Type B pancreatic cell (in vitro differentiated cells): ENCODE measurements at regions not wholly inside any gene's neighbourhood (a gene's known extent, or its start where the extent isn't known, plus 50 kb on each side); places are given as distances from the start of the nearest gene placed in this dataset.

ENCODE experiments used
- DNase-seq: peaks from one replicate; pipeline ENCODE4 v3.0.0; 2021; ENCODE audit warnings: mixed read lengths; ENCODE audit not compliant: unreplicated experiment; ENCODE audit errors: extremely low spot score
- H3K27ac Mint-ChIP-seq: 2 replicates; pipeline ENCODE4 v1.8.0; 2021; ENCODE audit warnings: mild to moderate bottlenecking, mixed read lengths
- H3K27me3 Mint-ChIP-seq: 2 replicates; pipeline ENCODE4 v1.8.0; 2021; ENCODE audit warnings: mixed read lengths
- H3K36me3 Mint-ChIP-seq: 2 replicates; pipeline ENCODE4 v1.8.0; 2021; ENCODE audit warnings: mixed read lengths
- H3K4me1 Mint-ChIP-seq: one replicate; pipeline ENCODE4 v1.8.0; 2021; ENCODE audit warnings: mixed read lengths; ENCODE audit not compliant: unreplicated experiment
- H3K4me3 Mint-ChIP-seq: 2 replicates; pipeline ENCODE4 v1.8.0; 2021; ENCODE audit warnings: mild to moderate bottlenecking, mixed read lengths
- H3K9me3 Mint-ChIP-seq: 2 replicates; pipeline ENCODE4 v1.8.0; 2021; ENCODE audit warnings: mixed read lengths
- TF ChIP-seq, protein P1 (sequence below): fragments of 200-600 bp; sonication (generic); conservative IDR thresholded peaks from 2 replicates; pipeline ENCODE4 v1.5.0; 2021; ENCODE audit warnings: antibody characterized with exemption, mild to moderate bottlenecking

DNA sequence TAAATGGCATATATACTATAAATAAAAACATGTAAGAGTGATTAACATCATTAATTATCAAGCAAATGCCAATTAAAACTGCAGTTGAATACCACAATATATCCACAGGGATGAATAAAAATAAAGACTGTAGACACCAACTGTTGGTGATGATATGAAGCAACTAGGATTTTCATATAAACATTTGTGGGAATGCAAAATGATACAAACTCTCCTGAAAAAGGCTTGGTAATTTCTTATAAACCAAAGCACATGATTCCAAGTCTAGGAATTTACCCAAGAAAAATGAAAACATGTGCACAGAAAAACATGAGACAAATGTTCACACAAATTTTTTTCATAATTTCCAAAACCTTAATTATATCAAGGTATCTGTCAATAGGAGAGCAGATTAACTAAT lies 448.1 kb downstream of the ETV1 start:
- Mint-ChIP-seq H3K9me3 (no peaks in the 10 kb centered on the region), H3K4me3 (no peak overlapping the region), H3K27me3 (no peaks in the 10 kb centered on the region), H3K36me3 (no peaks in the 10 kb centered on the region), H3K4me1 (no peaks in the 10 kb centered on the region), H3K27ac (no peak overlapping the region)
- TF ChIP-seq, protein P1, sequence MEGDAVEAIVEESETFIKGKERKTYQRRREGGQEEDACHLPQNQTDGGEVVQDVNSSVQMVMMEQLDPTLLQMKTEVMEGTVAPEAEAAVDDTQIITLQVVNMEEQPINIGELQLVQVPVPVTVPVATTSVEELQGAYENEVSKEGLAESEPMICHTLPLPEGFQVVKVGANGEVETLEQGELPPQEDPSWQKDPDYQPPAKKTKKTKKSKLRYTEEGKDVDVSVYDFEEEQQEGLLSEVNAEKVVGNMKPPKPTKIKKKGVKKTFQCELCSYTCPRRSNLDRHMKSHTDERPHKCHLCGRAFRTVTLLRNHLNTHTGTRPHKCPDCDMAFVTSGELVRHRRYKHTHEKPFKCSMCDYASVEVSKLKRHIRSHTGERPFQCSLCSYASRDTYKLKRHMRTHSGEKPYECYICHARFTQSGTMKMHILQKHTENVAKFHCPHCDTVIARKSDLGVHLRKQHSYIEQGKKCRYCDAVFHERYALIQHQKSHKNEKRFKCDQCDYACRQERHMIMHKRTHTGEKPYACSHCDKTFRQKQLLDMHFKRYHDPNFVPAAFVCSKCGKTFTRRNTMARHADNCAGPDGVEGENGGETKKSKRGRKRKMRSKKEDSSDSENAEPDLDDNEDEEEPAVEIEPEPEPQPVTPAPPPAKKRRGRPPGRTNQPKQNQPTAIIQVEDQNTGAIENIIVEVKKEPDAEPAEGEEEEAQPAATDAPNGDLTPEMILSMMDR: no peak
- DNase-seq: no peak

- no peaks in the 10 kb centered on the region for H3K36me3 Mint-ChIP-seq
- no peak overlapping the region for H3K4me3 Mint-ChIP-seq
- H3K9me3 Mint-ChIP-seq: no peaks in the 10 kb centered on the region
- no peak overlapping the region for H3K27ac Mint-ChIP-seq
- TF ChIP-seq, protein P1: no peak
- H3K4me1 Mint-ChIP-seq: no peaks in the 10 kb centered on the region
- DNase-seq: no peak
- no peaks in the 10 kb centered on the region for H3K27me3 Mint-ChIP-seq
These were observed 447.0 kb downstream of the ETV1 start for GRCh38 chr7:13542451-13542850.

DNA sequence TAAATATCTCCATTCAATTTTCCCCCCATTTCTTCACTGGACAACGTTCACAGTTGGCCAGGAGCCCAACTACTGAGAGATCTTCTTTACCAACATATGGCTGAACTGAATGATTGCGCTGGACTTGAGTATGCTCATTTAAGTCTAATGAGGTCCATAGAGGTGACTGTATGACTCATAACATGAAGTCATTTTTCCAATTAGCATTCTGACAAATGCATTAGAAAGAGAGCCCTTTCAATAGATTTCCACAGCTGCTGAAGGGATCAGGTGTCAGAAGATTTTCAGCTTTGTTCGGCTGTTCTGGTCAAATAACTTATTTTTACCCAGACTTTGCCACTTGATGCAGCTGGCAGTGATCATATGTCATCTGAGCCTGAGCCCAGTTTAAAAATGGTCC lies 438.0 kb downstream of the ETV1 start:
- TF ChIP-seq, protein P1: no peak

DNA sequence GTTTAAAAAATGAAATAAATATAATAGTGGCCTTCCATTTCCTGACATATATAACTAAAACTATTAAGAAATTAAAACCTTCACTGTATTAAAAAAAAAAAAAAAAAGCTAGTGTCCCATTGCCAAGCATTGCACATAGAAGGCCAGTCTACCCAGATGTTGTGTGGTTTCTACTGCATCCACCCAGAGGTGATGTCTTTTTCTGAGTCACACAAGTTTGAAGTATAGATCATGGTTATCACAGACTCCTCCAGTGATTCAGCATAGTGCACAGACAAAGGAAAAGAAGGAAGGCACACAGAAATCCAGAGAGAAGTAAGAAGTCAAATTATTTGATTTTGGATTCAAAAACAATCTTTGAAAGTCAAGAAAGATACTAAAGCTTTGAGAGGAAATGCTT lies 429.0 kb downstream of the ETV1 start:
- H3K4me1 Mint-ChIP-seq: no peaks in the 10 kb centered on the region
- H3K27me3 Mint-ChIP-seq: no peaks in the 10 kb centered on the region
- no peaks in the 10 kb centered on the region for H3K36me3 Mint-ChIP-seq
- no peaks in the 10 kb centered on the region for H3K9me3 Mint-ChIP-seq
- TF ChIP-seq, protein P1: no peak
- H3K4me3 Mint-ChIP-seq: no peak overlapping the region
- no peak for DNase-seq
- no peak overlapping the region for H3K27ac Mint-ChIP-seq

More for the DNA sequence above, 438.0 kb downstream of the ETV1 start:
- H3K4me3 Mint-ChIP-seq: no peak overlapping the region
- no peaks in the 10 kb centered on the region for H3K4me1 Mint-ChIP-seq
- no peaks in the 10 kb centered on the region for H3K36me3 Mint-ChIP-seq
- H3K27me3 Mint-ChIP-seq: no peaks in the 10 kb centered on the region
- H3K9me3 Mint-ChIP-seq: no peaks in the 10 kb centered on the region
- H3K27ac Mint-ChIP-seq: no peak overlapping the region
- no peak for DNase-seq

- no peak for DNase-seq
- Mint-ChIP-seq H3K27ac (no peak overlapping the region), H3K9me3 (no peaks in the 10 kb centered on the region), H3K36me3 (no peaks in the 10 kb centered on the region), H3K27me3 (no peaks in the 10 kb centered on the region), H3K4me1 (no peaks in the 10 kb centered on the region), H3K4me3 (no peak overlapping the region)
- TF ChIP-seq, protein P1: no peak
These were observed 426.2 kb downstream of the ETV1 start for GRCh38 chr7:13563257-13563656.

GRCh38 chr7:13563680-13564079 lies 425.8 kb downstream of the ETV1 start:
- no peaks in the 10 kb centered on the region for H3K4me1 Mint-ChIP-seq
- no peak for DNase-seq
- TF ChIP-seq, protein P1: no peak
- H3K36me3 Mint-ChIP-seq: no peaks in the 10 kb centered on the region
- H3K27me3 Mint-ChIP-seq: no peaks in the 10 kb centered on the region
- H3K4me3 Mint-ChIP-seq: no peak overlapping the region
- no peaks in the 10 kb centered on the region for H3K9me3 Mint-ChIP-seq
- H3K27ac Mint-ChIP-seq: no peak overlapping the region
